PC-3 (cell line): ENCODE measurements at regions not wholly inside any gene's neighbourhood (a gene's known extent, or its start where the extent isn't known, plus 50 kb on each side); places are given as distances from the start of the nearest gene placed in this dataset.

ENCODE experiments used
- ATAC-seq: fragments of 200-7000 bp; cut with Tn5 transposase; 2 replicates; pipeline ENCODE4 v1.9.1; 2020; ENCODE audit warnings: mild to moderate bottlenecking, moderate library complexity
- BruUV-seq: library from RNA; stranded (reverse); fragments of 400-500 nt; replicated peaks from 2 replicates; lab custom pipeline; 2021; lab: Mats Ljungman, UMichigan
- CTCF ChIA-PET: fragments of 300-600 bp; sonication (Branson Sonifier 250); formaldehyde crosslinking; loops from one replicate; lab custom pipeline; 2022; ENCODE audit warnings: antibody characterized with exemption; lab: Charles Lee
- POLR2A ChIA-PET: fragments of 300-600 bp; sonication (Branson Sonifier 250); formaldehyde crosslinking; loops from one replicate; lab custom pipeline; 2022; ENCODE audit warnings: antibody characterized with exemption; ENCODE audit not compliant: unreplicated experiment; lab: Charles Lee
- DNase-seq: peaks from one replicate; pipeline ENCODE4 v3.0.0-alpha.2; 2015
- H2AFZ ChIP-seq: fragments of 300-600 bp; sonication (generic); 2 replicates; pipeline ENCODE4 v1.6.0; 2016; ENCODE audit warnings: antibody characterized with exemption, low read length
- H3F3A ChIP-seq: fragments of 300-600 bp; sonication (generic); one replicate; pipeline ENCODE4 v1.6.0; 2017; ENCODE audit warnings: antibody characterized with exemption, low read length, control low read depth, mild to moderate bottlenecking; ENCODE audit not compliant: unreplicated experiment
- H3K27ac ChIP-seq: fragments of 300-600 bp; sonication (generic); 2 replicates; pipeline ENCODE4 v1.5.1; 2016; ENCODE audit warnings: mild to moderate bottlenecking, low read length
- H3K27me3 ChIP-seq: fragments of 300-600 bp; sonication (generic); 2 replicates; pipeline ENCODE4 v1.6.1; 2016; ENCODE audit warnings: low read length, mixed read lengths
- H3K36me3 ChIP-seq: fragments of 300-600 bp; sonication (generic); 2 replicates; pipeline ENCODE4 v1.6.1; 2016; ENCODE audit warnings: low read depth, mixed run types, low read length, mixed read lengths
- H3K4me1 ChIP-seq: fragments of 300-600 bp; sonication (generic); 2 replicates; pipeline ENCODE4 v1.5.1; 2016; ENCODE audit warnings: low read length; ENCODE audit not compliant: insufficient read depth
- H3K4me2 ChIP-seq: fragments of 300-600 bp; sonication (generic); 2 replicates; pipeline ENCODE4 v1.6.0; 2016; ENCODE audit warnings: low read length
- H3K4me3 ChIP-seq: fragments of 300-600 bp; sonication (generic); 2 replicates; pipeline ENCODE4 v1.5.1; 2016; ENCODE audit warnings: mild to moderate bottlenecking, low read length, mixed read lengths
- H3K79me2 ChIP-seq: fragments of 300-600 bp; sonication (generic); 2 replicates; pipeline ENCODE4 v1.6.1; 2017; ENCODE audit warnings: low read length, mixed read lengths
- H3K9ac ChIP-seq: fragments of 300-600 bp; sonication (generic); 2 replicates; pipeline ENCODE4 v1.6.0; 2016; ENCODE audit warnings: mild to moderate bottlenecking, low read length
- H3K9me2 ChIP-seq: fragments of 300-600 bp; sonication (generic); replicated peaks from 2 replicates; pipeline ENCODE4 v1.6.1; 2016; ENCODE audit warnings: mixed run types, low read length, mixed read lengths
- H3K9me3 ChIP-seq: fragments of 300-600 bp; sonication (generic); 2 replicates; pipeline ENCODE4 v1.6.1; 2016; ENCODE audit warnings: low read length, mixed read lengths
- H4K20me1 ChIP-seq: fragments of 300-600 bp; sonication (generic); 2 replicates; pipeline ENCODE4 v1.6.1; 2016; ENCODE audit warnings: low read length, mixed read lengths
- EZH2 ChIP-seq: fragments of 300-600 bp; sonication (generic); IDR thresholded peaks from one replicate; pipeline ENCODE4 v1.6.1; 2017; ENCODE audit warnings: antibody characterized with exemption, mild to moderate bottlenecking, low read length; ENCODE audit not compliant: unreplicated experiment
- EZH2phosphoT487 ChIP-seq: fragments of 300-600 bp; sonication (generic); IDR thresholded peaks from 2 replicates; pipeline ENCODE4 v1.6.1; 2018; ENCODE audit warnings: mild to moderate bottlenecking, antibody characterized with exemption, low read length, borderline replicate concordance
- intact Hi-C: fragments of 100-400 bp; cut with micrococcal nuclease; formaldehyde crosslinking; loops from 2 replicates; pipeline ENCODE4 v1.9.0; 2023
- TF ChIP-seq, protein P1 (sequence below): fragments of 300-600 bp; sonication (generic); conservative IDR thresholded peaks from 2 replicates; pipeline ENCODE4 v1.5.1; 2017; ENCODE audit warnings: antibody characterized with exemption, low read depth, mild to moderate bottlenecking, low read length

DNA sequence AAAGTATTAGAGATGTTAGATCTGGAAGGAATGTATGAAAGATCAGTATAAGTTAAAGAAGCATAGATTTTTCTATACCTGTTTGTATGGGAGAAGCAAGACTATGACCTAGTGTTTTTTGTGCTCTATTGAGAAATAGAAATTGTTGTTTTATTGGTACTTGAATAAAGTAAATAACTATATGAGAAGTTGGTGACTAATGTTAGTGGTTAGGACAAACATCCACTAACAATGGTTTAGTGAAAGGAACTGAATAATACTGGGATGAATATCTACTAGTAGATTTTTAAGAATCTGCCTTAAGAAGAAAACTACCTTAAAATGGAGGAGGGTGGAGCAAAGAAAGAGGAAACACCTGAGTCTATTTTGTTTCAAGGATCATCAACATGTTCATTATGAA lies 521.1 kb upstream of the POT1 start:
- Histone ChIP-seq H3K9me3 (no peaks in the 10 kb centered on the region), H3K4me1 (peaks cover 17% of the 10 kb centered on the region), H3K27ac (peak overlapping the region; percentile 47), H4K20me1 (no peaks in the 10 kb centered on the region), H3F3A (no peaks in the 10 kb centered on the region), H3K9me2 (no peaks in the 10 kb centered on the region; the same call in 1 of the 2 replicates), H3K27me3 (no peaks in the 10 kb centered on the region), H3K9ac (no peak overlapping the region), H3K36me3 (no peaks in the 10 kb centered on the region), H3K4me2 (peak overlapping the region; percentile 42; the same call in 1 of the 2 replicates), H3K79me2 (no peaks in the 10 kb centered on the region), H3K4me3 (no peak overlapping the region), H2AFZ (no peak overlapping the region)
- peak; percentile 95 for ATAC-seq
- intact Hi-C loops: no loop called here
- ChIA-PET POLR2A (no interaction called here), CTCF (no interaction called here)
- peak; percentile 63 for DNase-seq
- TF ChIP-seq EZH2 (no peak), EZH2phosphoT487 (no peak)
- TF ChIP-seq, protein P1, sequence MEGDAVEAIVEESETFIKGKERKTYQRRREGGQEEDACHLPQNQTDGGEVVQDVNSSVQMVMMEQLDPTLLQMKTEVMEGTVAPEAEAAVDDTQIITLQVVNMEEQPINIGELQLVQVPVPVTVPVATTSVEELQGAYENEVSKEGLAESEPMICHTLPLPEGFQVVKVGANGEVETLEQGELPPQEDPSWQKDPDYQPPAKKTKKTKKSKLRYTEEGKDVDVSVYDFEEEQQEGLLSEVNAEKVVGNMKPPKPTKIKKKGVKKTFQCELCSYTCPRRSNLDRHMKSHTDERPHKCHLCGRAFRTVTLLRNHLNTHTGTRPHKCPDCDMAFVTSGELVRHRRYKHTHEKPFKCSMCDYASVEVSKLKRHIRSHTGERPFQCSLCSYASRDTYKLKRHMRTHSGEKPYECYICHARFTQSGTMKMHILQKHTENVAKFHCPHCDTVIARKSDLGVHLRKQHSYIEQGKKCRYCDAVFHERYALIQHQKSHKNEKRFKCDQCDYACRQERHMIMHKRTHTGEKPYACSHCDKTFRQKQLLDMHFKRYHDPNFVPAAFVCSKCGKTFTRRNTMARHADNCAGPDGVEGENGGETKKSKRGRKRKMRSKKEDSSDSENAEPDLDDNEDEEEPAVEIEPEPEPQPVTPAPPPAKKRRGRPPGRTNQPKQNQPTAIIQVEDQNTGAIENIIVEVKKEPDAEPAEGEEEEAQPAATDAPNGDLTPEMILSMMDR: no peak
- no TSS peak for BruUV-seq

DNA sequence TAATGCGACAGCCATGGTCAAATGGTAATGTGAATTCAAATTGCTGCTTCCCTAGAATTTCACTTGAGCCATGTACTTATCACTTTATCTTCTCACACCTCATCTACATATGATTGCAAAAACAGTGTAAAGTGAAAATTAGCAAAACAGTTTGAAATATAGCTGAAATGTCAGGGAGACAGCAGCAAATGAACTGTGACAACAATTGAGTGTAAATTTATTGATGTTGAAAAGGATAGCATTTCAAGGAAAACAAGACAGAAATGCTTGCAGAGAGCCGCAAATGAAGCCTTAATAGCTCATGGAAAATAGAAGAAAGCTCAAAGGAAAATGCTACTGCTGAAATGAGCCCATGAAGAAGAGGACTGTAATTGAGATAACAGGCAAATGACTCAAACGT lies 516.2 kb upstream of the POT1 start:
- no TSS peak for BruUV-seq
- Histone ChIP-seq H2AFZ (no peak overlapping the region), H3K4me2 (no peak overlapping the region), H3K27ac (no peak overlapping the region), H3K36me3 (no peaks in the 10 kb centered on the region), H3F3A (no peaks in the 10 kb centered on the region), H3K4me1 (peaks cover 23% of the 10 kb centered on the region), H3K27me3 (no peaks in the 10 kb centered on the region), H3K9me3 (no peaks in the 10 kb centered on the region), H3K4me3 (no peak overlapping the region), H3K79me2 (no peaks in the 10 kb centered on the region), H3K9ac (no peak overlapping the region), H3K9me2 (no peaks in the 10 kb centered on the region; the same call in 1 of the 2 replicates), H4K20me1 (no peaks in the 10 kb centered on the region)
- DNase-seq (no peak), ATAC-seq (no peak)
- ChIA-PET POLR2A (interaction anchor here (0.7 kb wide), 1 partner anchor 101 kb away, joined by 3 read pairs; no protein-coding TSS in a partner anchor), CTCF (no interaction called here)
- TF ChIP-seq, protein P1: no peak
- TF ChIP-seq EZH2: no peak
- no peak for TF ChIP-seq EZH2phosphoT487
- intact Hi-C loops: loop anchor here (2.0 kb wide), 1 partner anchor 225 kb away; no protein-coding TSS in a partner anchor

DNA sequence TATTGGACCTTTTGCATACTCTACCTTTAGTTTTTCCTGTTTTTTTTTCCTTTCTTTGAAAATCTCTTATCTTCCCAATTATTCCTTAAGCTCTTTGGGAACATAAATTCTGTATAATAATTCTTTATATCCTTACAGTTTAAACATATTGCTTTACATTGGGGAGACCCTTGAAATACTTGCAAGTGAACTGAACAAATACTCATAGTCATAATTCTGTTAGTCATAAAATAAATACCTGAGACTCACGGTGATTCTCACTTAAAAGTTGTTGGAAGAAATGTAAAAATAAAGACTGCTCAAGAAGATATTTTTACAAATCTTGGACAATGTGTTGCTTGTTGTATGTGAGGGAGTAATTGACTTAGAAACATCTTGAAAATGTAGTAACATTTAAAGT lies 515.2 kb upstream of the POT1 start:
- intact Hi-C loops: loop anchor here (2.0 kb wide), 1 partner anchor 226 kb away; no protein-coding TSS in a partner anchor
- peak; percentile 43 for DNase-seq
- TF ChIP-seq EZH2phosphoT487: no peak
- TF ChIP-seq, protein P1: no peak
- no peak for TF ChIP-seq EZH2
- H3K27ac ChIP-seq: peak overlapping the region; percentile 37
- no peaks in the 10 kb centered on the region for H3K79me2 ChIP-seq
- H3K4me2 ChIP-seq: peak overlapping the region; percentile 29
- no peaks in the 10 kb centered on the region for H3F3A ChIP-seq
- no TSS peak for BruUV-seq
- POLR2A ChIA-PET: interaction anchor here (0.6 kb wide), 1 partner anchor 46 kb away, joined by 3 read pairs; no protein-coding TSS in a partner anchor
- H4K20me1 ChIP-seq: no peaks in the 10 kb centered on the region
- CTCF ChIA-PET: no interaction called here
- H3K4me1 ChIP-seq: peaks cover 15% of the 10 kb centered on the region
- H3K9ac ChIP-seq: no peak overlapping the region
- H3K36me3 ChIP-seq: no peaks in the 10 kb centered on the region
- H3K9me3 ChIP-seq: no peaks in the 10 kb centered on the region
- H3K27me3 ChIP-seq: no peaks in the 10 kb centered on the region
- H3K4me3 ChIP-seq: no peak overlapping the region
- ATAC-seq: peak; percentile 94
- no peaks in the 10 kb centered on the region; the same call in 1 of the 2 replicates for H3K9me2 ChIP-seq
- no peak overlapping the region for H2AFZ ChIP-seq
